GM21515 (cell line): ENCODE measurements at regions not wholly inside any gene's neighbourhood (a gene's known extent, or its start where the extent isn't known, plus 50 kb on each side); places are given as distances from the start of the nearest gene placed in this dataset.
"Not testable (repeated sequence)": the region's sequence is repeated elsewhere in the genome, so short reads cannot be mapped to it uniquely, and the experiment has no call there.

ENCODE experiments used
- ATAC-seq: cut with Tn5 transposase; IDR thresholded peaks from one replicate; pipeline ENCODE4 v1.9.1; 2021; ENCODE audit not compliant: unreplicated experiment

DNA sequence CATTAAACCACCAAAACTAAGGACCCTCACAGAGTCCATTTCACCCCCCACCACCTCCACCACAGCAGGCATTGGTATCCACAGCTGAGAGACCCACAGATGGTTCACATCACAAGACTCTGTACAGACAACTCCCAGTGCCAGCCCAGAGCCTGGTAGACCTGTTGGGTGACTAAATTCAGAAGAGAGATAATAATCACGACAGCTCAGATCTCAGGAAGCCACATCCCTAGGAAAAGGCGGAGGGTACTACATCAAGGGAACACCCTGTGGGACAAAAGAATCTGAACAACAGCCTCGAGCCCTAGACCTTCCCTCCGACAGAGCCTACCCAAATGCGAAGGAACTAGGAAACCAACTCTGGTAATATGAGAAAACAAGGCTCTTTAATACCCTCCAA, 51.4 kb upstream of the TMEM45B start:
- ATAC-seq = not testable (repeated sequence)
